CD4-positive, alpha-beta T cell (primary cell): ENCODE measurements at regions not wholly inside any gene's neighbourhood (a gene's known extent, or its start where the extent isn't known, plus 50 kb on each side); places are given as distances from the start of the nearest gene placed in this dataset.

Experiments used
- ATAC-seq: fragments of 200-7000 bp; cut with Tn5 transposase; one replicate; pipeline ENCODE4 v1.10.0; 2022; ENCODE audit warnings: mild to moderate bottlenecking; ENCODE audit not compliant: poor library complexity
- CTCF ChIA-PET: fragments of 350-600 bp; sonication (Branson Sonifier 250); formaldehyde crosslinking; loops from one replicate; lab custom pipeline; 2021; ENCODE audit warnings: antibody characterized with exemption, inconsistent platforms; lab: Charles Lee
- POLR2A ChIA-PET: fragments of 350-600 bp; sonication (Branson Sonifier 250); formaldehyde crosslinking; loops from one replicate; lab custom pipeline; 2021; ENCODE audit warnings: antibody characterized with exemption, inconsistent platforms; lab: Charles Lee
- DNase-seq, 14 experiments: peaks; one replicate each; pipeline ENCODE4 v3.0.0-alpha.2; 2013 to 2020; ENCODE audit warnings: mixed read lengths in 2 of 14
- H3K27ac ChIP-seq, 2 donors: one replicate each; pipeline versions ENCODE4 v1.5.1 to v1.7.0; 2013; ENCODE audit warnings: low read length in 2 of 2, low read depth in 1 of 2, mild to moderate bottlenecking in 1 of 2
- H3K27me3 ChIP-seq, 2 experiments: 1 replicate in 1 of 2; 2 replicates in 1 of 2; pipeline versions ENCODE4 v1.6.1 to v1.7.0; 2013; ENCODE audit warnings: low read length in 2 of 2, control low read depth in 1 of 2, mild to moderate bottlenecking in 1 of 2, moderate library complexity in 1 of 2; ENCODE audit not compliant: insufficient read depth in 2 of 2, control insufficient read depth in 1 of 2
- H3K36me3 ChIP-seq: one replicate; pipeline ENCODE4 v1.6.1; 2013; ENCODE audit warnings: low read length, control low read depth; ENCODE audit not compliant: insufficient read depth
- H3K4me1 ChIP-seq: one replicate; pipeline ENCODE4 v1.6.1; 2013; ENCODE audit warnings: low read length, control low read depth; ENCODE audit not compliant: insufficient read depth
- H3K4me3 ChIP-seq: one replicate; pipeline ENCODE4 v1.5.1; 2013; ENCODE audit warnings: mild to moderate bottlenecking, low read length, moderate library complexity
- H3K9me3 ChIP-seq, 2 experiments: 1 replicate in 1 of 2; 2 replicates in 1 of 2; pipeline versions ENCODE4 v1.6.1 to v1.7.0; 2013; ENCODE audit warnings: low read length in 2 of 2, mild to moderate bottlenecking in 2 of 2, control low read depth in 1 of 2, moderate library complexity in 1 of 2; ENCODE audit not compliant: control insufficient read depth in 1 of 2, insufficient read depth in 1 of 2
- H3K27ac Mint-ChIP-seq: one replicate; pipeline ENCODE4 v1.8.0; 2020; ENCODE audit warnings: mixed read lengths
- H3K27me3 Mint-ChIP-seq: one replicate; pipeline ENCODE4 v1.8.0; 2021; ENCODE audit warnings: mixed read lengths
- H3K36me3 Mint-ChIP-seq: one replicate; pipeline ENCODE4 v1.8.0; 2021; ENCODE audit warnings: low read depth, mixed read lengths
- H3K4me1 Mint-ChIP-seq: one replicate; pipeline ENCODE4 v1.8.0; 2021; ENCODE audit warnings: low read depth, mixed read lengths
- H3K4me3 Mint-ChIP-seq: one replicate; pipeline ENCODE4 v1.8.0; 2020; ENCODE audit warnings: mild to moderate bottlenecking, mixed read lengths
- H3K9me3 Mint-ChIP-seq: one replicate; pipeline ENCODE4 v1.8.0; 2020; ENCODE audit warnings: mixed read lengths
- intact Hi-C, 2 experiments: fragments of 100-400 bp; cut with DNase I in 1 of 2; cut with micrococcal nuclease in 1 of 2; formaldehyde crosslinking; loops; one replicate each; pipeline versions ENCODE4 v1.15.1 to v1.9.0; 2023 to 2025; cut with DNase I, micrococcal nuclease
- TF ChIP-seq, protein P1 (sequence below): fragments of 200-600 bp; IDR thresholded peaks from one replicate; pipeline ENCODE4 v1.8.0; 2022; ENCODE audit warnings: antibody characterized with exemption, mild to moderate bottlenecking

DNA sequence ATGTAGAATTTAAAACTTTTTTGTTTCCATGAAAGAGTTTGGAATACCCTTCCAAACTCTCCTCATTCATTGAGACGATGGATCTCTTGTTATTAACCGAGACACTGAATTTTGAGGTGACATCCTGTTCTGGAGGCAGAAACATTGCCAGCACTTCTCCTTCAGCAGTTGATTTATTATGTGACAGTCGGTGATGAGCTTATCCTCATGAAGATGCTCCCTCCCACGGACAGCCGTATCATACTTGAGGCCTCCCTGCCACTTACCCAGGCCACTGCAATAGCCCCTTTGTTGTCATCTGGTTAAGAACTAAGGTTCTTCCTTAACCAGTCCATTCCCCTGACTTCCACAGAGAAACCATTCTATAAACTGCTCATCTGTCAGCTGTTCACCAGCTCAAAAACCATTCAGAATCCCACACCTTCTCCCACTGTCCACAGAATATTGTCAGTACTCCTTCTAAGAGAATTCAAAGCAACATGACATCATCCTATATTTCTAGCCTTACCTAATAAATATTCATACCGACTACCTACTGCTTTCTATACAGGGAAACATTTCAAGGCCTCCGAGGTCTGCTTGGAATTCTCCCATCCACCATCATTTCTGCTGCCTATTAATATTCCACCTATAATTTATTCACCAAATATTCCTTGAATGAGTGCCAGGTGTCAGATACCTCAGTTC is 139.0 kb upstream of the TRIB2 start:
- Histone ChIP-seq H3K4me1 (no peaks in the 10 kb centered on the region), H3K4me3 (no peak overlapping the region), H3K27me3 (no peaks in the 10 kb centered on the region), H3K9me3 (no peaks in the 10 kb centered on the region), H3K27ac (no peak overlapping the region), H3K36me3 (no peaks in the 10 kb centered on the region)
- POLR2A ChIA-PET, result no interaction called here
- H3K36me3 Mint-ChIP-seq, result no peaks in the 10 kb centered on the region
- CTCF ChIA-PET, result no interaction called here
- TF ChIP-seq, protein P1, sequence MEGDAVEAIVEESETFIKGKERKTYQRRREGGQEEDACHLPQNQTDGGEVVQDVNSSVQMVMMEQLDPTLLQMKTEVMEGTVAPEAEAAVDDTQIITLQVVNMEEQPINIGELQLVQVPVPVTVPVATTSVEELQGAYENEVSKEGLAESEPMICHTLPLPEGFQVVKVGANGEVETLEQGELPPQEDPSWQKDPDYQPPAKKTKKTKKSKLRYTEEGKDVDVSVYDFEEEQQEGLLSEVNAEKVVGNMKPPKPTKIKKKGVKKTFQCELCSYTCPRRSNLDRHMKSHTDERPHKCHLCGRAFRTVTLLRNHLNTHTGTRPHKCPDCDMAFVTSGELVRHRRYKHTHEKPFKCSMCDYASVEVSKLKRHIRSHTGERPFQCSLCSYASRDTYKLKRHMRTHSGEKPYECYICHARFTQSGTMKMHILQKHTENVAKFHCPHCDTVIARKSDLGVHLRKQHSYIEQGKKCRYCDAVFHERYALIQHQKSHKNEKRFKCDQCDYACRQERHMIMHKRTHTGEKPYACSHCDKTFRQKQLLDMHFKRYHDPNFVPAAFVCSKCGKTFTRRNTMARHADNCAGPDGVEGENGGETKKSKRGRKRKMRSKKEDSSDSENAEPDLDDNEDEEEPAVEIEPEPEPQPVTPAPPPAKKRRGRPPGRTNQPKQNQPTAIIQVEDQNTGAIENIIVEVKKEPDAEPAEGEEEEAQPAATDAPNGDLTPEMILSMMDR, result no peak
- ATAC-seq (no peak), DNase-seq (no peak)
- H3K9me3 Mint-ChIP-seq, result no peaks in the 10 kb centered on the region
- intact Hi-C loops, result no loop called here
- no peak overlapping the region for H3K27ac Mint-ChIP-seq
- H3K27me3 Mint-ChIP-seq, result no peaks in the 10 kb centered on the region
- H3K4me1 Mint-ChIP-seq, result peaks cover 23% of the 10 kb centered on the region
- H3K4me3 Mint-ChIP-seq, result no peak overlapping the region

DNA sequence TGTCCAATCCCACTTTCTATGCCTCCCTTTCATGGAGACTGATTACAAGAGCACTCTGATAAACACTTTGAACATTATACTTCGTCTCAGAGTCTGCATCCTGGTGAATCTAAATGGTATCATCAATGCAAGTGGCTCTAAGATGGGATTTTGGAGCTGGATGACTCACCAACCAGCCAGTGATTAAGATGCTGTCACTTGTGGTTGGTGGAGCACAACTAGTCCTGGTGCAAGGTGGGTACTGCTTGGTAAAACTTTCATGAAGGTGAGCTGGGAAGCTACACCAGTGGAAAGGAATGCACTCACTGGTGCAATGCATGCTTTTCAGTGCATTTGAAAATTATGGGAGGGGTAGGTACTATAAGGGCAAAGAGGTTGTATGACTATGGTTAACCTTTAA is 137.7 kb upstream of the TRIB2 start:
- H3K27me3 Mint-ChIP-seq, result no peaks in the 10 kb centered on the region
- Histone ChIP-seq H3K27me3 (no peaks in the 10 kb centered on the region), H3K27ac (no peak overlapping the region), H3K4me3 (no peak overlapping the region), H3K9me3 (no peaks in the 10 kb centered on the region), H3K4me1 (no peaks in the 10 kb centered on the region), H3K36me3 (no peaks in the 10 kb centered on the region)
- H3K27ac Mint-ChIP-seq, result no peak overlapping the region
- no peak for DNase-seq
- intact Hi-C loops, result no loop called here
- no peaks in the 10 kb centered on the region for H3K36me3 Mint-ChIP-seq
- peaks cover 23% of the 10 kb centered on the region for H3K4me1 Mint-ChIP-seq
- ChIA-PET POLR2A (no interaction called here), CTCF (no interaction called here)
- no peak for ATAC-seq
- no peak overlapping the region for H3K4me3 Mint-ChIP-seq
- no peaks in the 10 kb centered on the region for H3K9me3 Mint-ChIP-seq
- TF ChIP-seq, protein P1, result no peak

DNA sequence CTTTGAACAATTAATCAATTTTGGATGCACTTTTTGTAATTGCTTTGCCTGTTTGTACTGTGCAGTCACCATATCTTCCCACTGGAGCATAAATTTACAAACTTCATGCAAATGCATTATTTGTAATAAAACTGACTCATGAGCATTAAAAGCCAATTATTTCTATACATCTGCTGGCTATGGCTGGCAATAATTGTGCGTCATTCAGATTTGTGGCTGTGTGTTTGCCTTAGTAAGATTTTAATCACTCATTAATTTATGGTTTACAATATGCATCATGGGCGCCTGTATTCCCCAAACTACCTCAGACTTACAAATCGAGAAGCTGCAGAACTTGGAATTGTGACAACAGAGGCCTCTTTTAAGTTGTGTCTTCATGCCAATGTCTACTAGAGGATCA is 132.4 kb upstream of the TRIB2 start:
- ATAC-seq (no peak), DNase-seq (no peak)
- Mint-ChIP-seq H3K27ac (no peak overlapping the region), H3K27me3 (no peaks in the 10 kb centered on the region), H3K36me3 (no peaks in the 10 kb centered on the region), H3K4me3 (no peak overlapping the region), H3K4me1 (peaks cover 38% of the 10 kb centered on the region), H3K9me3 (no peaks in the 10 kb centered on the region)
- peaks cover 9% of the 10 kb centered on the region for H3K4me1 ChIP-seq
- no peaks in the 10 kb centered on the region for H3K9me3 ChIP-seq
- ChIA-PET CTCF (no interaction called here), POLR2A (no interaction called here)
- intact Hi-C loops, result no loop called here
- no peaks in the 10 kb centered on the region for H3K36me3 ChIP-seq
- H3K27me3 ChIP-seq, result no peaks in the 10 kb centered on the region
- TF ChIP-seq, protein P1, result no peak
- H3K4me3 ChIP-seq, result no peak overlapping the region
- H3K27ac ChIP-seq, result no peak overlapping the region
